ENCODE measurements at regions not wholly inside any gene's neighbourhood (a gene's known extent, or its start where the extent isn't known, plus 50 kb on each side); places are given as distances from the start of the nearest gene placed in this dataset.
"Not testable (repeated sequence)": the region's sequence is repeated elsewhere in the genome, so short reads cannot be mapped to it uniquely, and the experiment has no call there.

DNA sequence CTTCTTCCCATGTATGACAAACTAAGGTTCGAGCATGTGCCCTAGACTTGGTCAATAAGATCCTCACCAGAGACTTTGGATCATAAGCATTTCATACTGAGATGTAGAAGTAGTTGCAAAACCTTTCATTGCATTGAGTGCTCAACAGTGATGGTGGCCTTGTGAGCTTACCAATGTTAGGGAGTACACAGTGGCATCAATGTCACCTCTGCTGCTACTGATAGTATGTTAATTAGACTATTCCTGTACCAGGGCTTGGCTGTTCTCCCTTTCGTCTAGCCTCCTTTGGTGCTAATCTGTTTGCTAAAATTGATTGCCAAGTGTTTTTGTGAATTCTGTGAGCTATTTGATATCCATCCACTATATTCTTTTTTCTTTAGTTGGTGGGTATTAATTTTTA, 264.5 kb upstream of the SEMA3C start:
- DNase-seq (ENCODE audit: low spot score), result no peak
- intact Hi-C loops (cut with DNase I), result no loop called here

DNA sequence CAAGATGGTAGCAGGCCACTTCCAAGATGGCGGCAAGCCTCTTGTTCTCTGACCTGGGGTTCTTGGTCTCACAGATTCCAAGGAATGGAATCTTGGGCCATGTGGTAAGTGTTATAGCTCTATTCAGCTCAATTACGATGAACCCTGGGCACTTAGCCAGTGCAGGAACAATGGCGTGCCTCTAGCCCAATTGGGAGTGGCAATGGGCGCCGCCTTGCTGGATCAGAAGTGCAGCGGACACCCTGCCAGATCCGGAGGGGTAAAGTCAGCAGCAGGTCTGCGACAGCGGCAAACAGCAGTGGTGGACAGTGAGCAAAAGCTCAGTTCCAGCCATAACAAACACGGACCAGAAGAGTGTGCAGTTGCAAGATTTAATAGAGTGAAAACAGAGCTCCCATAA, 263.2 kb upstream of the SEMA3C start:
- intact Hi-C loops (cut with DNase I); DNase-seq (ENCODE audit: low spot score): not testable (repeated sequence)

DNA sequence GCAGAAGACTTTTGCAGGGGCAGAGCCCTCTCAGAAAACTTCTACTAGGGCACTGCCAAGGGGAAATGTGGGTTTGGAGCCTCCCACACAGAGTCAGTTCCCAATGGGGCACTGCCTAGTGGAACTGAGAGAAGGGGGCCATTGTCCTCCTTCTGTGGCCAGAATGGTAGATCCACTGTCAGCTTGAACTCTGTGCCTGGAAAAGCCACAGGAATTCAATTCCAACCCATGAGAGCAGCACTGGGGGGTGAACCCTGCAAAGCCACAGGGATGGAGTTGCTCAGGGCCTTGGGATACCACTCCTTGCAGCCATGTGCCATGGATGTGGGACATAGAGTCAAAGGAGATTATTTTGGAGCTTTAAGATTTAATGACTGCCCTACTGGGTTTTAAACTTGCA, 262.2 kb upstream of the SEMA3C start:
- intact Hi-C loops (cut with DNase I), result no loop called here
- DNase-seq (ENCODE audit: low spot score), result no peak

DNA sequence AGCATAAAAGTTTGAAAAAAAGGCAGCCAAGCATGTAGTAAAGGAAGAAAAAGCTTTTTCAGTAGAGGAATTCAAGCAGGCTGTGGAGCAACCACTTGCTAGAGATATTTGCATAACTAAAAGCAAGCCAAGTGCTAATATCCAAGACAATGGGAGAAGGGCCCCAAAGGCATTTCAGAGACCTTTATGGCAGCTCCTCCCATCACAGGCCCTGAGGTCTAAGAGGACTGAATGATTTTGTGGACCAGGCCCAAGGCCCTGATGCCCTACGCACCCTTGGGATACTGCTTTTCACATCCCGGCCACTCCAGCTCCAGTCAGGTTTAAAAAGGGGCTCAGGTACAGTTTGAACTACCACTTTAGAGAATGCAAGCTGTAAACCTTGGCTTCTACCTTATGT, 261.7 kb upstream of the SEMA3C start:
- intact Hi-C loops (cut with DNase I), result no loop called here

DNA sequence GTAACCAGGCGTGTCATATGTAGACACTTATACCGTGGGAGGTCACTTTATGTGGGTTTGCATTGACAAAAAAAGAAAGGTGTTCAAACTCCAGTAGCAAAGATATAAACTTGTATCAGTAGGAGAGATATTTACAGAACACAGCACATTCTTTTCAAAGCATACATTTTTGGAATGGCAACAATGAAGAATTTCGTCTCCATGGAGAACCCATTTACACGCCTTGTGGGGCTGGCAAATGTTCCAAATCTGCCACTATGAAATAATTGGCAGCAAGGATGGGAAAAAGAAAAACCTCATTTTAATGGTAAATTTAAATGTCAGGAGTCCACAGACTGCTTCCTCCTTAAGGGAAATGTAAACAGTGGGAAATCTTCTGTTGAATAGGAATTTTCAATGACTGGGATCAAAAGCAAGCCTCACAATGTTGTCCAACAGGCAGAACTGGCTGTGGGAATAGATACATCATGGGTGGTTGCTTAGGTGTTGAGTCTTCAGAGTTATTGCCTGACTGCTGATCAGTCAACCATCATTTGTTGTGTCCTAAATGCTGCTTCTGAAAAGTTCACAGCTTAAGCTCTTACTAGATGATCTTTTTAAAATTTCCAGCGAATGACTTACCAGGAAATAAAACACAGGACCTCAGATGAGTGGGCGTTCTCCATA, 256.6 kb upstream of the SEMA3C start:
- no peak for DNase-seq (ENCODE audit: low spot score)
- intact Hi-C loops (cut with DNase I), result no loop called here

More for the DNA sequence above, 261.7 kb upstream of the SEMA3C start:
- DNase-seq (ENCODE audit: low spot score), result no peak

DNA sequence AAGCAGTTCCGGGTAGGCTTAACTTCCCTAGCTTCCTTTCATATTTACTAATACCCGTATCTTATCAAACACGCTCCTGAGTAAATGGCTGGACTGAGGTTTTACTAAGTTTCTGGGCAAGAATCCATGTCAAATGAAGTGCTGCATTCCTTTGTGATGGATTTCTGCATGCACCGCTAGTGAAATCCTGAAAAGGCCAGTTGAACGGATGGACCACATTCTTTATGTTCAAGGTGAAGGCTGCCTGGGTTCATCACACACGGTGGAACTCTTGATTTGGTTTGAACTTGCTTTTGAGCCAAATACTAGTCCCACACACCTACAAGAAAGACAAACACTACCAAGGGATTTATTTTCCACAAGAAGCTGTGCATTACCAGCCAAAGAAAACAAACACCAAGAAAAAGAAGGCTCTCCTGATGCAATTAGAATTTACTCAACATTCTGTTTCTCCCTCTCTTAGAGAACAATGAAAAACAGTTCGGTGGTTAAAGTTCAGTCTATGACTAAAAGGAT, 255.0 kb upstream of the SEMA3C start:
- intact Hi-C loops (cut with DNase I), result no loop called here
- no peak for DNase-seq (ENCODE audit: low spot score)

DNA sequence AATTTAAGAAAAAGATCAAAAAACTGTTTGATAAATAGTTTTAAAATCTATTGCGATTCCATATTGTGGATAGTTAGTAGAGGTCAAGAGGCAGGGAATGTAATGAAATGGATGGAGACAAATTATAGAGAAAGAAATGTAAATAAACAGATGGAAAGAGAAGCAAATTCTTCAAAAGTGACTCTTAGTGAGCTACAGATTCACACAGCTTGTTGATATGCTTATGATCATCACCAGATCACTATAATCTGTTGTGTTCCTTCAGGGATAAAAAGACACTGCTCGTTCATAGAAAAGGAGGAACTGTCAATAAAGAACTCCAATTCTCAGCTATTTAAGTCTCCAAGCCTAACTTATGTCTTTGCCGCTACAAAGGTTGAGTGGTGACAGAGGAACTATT, 251.4 kb upstream of the SEMA3C start:
- intact Hi-C loops (cut with DNase I), result no loop called here

DNA sequence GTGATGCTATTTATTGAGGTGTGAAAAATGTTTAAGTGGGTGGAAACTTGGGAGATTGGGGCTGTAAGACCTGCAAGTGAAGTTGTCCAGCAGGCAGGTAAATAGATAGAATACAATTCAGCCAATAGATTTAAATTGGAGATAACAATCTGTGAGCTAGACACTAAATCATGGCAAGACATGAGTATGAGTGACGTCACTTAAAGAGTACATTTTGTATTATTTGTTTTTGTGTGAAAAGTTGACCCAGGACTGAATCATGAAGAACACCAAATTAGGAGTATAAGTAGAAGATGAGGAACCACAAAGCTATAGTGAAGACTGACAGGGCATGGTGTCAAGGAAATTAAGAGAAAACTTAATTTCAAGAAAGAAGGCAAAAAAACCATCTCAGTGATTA, 249.1 kb upstream of the SEMA3C start:
- no peak for DNase-seq (ENCODE audit: low spot score)
- intact Hi-C loops (cut with DNase I), result no loop called here

More for the DNA sequence above, 251.4 kb upstream of the SEMA3C start:
- no peak for DNase-seq (ENCODE audit: low spot score)

DNA sequence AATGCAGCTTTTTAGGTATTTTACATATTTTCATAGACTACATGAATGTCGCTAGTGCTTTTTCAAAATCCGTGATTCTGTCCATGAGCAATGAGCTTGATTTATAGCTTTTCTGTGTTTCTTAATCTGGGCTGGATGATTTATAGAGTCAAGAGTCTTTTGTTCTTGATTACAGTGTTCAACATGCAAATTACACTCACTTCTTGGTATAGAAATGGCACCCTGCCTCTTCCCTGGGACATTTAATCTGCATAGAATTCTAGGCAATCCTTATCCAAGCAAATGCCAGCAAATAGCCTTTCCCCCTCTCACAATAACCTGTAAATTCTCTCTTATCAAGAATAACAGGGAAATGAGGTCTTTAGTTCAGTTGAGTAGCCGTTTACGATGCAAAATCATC, 246.2 kb upstream of the SEMA3C start:
- intact Hi-C loops (cut with DNase I), result no loop called here
- DNase-seq (ENCODE audit: low spot score), result no peak

DNA sequence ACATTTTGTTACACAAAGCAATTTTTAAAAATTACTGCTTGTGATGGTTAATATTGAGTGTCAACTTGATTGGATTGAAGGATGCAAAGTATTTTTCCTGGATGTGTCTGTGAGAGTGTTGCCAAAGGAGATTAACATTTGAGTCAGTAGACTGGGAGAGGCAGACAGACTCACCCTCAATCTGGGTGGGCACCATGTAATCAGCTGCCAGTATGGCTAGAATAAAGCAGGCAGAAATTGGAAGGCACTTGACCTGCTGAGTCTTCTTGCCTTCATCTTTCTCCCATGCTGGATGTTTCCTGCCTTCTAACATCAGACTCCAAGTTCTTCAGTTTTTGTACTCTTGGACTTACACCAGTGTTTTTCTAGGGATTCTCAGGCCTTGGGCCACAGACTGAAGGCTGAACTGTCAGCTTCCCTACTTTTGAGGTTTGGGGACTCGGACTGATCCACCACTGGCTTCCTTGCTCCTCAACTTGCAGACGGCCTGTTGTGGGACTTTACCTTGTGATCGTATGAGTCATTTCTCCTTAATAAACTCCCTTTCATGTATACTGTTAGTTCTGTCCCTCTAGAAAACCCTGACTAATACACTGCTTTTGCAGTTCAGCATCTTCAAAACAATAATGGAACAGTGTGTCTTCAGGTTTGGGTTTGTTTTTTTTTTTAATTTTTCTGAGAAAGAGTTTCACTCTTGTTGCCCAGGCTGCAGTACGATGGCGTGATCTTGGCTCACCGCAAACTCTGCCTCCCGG, 244.1 kb upstream of the SEMA3C start:
- no peak for DNase-seq (ENCODE audit: low spot score)
- intact Hi-C loops (cut with DNase I), result no loop called here

DNA sequence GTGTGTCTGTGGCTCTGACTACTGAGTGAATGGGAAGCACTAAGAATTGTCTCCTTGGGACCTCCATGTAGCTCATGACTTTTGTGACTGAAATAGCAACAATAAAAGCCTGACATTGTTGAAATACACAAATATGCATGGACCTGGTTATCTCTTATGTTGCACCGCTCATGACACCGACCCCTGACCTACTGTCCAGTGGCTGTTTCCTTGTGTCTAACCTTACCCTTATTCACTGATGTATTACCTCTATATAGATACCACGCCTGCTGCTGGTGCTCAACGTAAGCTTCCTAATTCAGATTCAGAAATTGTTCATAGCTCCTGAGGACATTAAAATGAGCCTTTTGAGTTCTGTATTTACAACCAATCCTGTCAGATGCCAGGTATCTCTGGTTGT, 243.4 kb upstream of the SEMA3C start:
- intact Hi-C loops (cut with DNase I), result no loop called here
- DNase-seq (ENCODE audit: low spot score), result no peak

DNA sequence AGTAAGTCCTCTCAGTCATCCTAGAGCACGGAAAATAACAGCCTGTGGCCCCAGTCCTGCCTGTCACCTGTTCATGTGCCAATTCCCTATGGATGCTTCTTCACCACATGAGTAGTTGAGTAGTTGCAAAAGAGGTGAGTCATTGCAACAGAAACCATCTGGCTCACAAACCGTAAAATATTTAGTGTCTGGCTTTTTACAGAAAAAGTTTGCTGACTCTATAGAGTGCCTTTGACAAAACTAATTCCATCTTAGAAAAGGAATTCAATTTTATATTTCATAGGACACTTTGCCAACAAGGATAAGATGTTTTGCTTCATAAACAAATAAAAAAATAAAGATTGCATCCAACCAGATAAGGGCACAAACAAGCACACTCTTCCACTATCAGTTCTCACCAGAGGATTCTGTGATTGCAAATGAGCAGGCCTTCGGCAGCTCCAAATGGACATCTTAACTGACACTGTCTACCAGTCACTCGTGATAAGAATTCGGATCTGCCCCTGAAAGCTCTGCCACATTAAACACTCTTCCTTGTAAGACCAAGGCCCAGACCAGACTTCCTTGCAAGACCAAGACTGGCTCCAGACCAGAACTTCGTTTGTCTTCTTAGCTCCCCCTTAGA, 242.7 kb upstream of the SEMA3C start:
- intact Hi-C loops (cut with DNase I), result no loop called here
- no peak for DNase-seq (ENCODE audit: low spot score)

DNA sequence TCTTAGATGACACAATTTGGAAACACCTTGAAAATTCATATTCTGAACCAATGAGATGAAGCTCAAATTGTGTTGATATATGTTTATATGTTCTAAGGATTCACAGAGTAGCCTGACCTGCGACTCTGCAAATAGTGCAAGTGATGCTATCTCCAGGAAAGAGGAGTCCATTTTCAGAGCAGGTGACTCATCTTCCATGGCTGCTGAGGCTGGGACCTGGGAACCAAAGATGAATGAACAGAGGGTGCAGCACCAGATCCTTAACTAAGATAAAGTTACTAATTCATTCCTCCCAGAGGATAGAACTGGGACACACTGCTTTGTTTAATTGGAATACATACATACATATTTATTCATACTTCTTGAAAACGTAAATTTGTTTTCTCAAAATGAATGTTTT, 240.6 kb upstream of the SEMA3C start:
- intact Hi-C loops (cut with DNase I), result no loop called here
- DNase-seq (ENCODE audit: low spot score), result no peak

DNA sequence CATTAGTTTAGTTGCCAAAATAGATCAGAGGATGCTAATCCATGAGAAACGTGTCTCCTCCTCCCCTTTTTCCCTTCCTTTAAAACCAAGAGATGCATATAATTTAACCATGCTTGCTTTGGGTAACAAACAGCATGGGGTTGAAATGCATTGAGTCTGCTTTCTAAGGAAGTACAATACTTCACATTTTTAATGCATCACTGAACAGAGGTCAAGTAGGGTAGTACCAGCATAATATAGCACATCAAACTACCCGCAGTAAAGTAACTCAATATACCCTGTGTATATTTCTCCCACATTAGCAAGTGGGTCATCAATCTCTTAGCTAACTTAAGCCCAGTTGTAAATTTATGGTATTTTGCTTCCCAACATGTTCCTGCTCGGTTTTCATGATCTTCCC, 239.3 kb upstream of the SEMA3C start:
- intact Hi-C loops (cut with DNase I), result no loop called here
- DNase-seq (ENCODE audit: low spot score), result no peak

DNA sequence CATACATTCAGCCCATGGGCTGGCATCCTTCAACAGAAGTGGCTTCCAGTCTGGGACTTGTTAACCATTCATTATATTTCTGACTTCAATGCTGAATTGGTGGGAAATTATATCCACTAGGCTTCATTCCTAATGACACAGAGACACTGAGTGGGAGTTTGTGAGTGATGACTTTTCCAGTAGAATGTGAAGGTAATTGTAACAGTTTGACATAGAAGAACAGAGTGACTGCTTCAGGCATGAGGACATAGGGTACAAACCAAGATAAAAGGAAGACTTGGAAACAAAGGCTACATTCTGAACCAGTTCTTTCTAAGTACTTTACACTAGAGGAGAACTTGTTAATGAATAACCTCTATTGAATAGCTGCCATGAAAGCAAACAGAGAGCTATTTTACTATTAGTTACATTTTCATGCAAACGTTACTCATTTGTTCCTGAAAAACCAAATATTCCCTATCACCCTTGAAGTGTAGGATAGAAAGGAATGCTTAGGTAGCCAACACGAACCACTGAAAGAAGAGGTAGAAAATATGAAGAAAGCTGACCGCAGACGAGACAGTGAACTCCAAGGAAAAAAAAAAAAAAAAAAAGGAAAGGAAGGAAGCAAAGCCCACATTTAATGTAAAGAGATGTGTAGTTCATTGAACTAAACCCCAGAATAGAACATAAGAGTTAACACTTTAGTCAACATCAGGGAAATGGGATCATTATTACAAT, 237.0 kb upstream of the SEMA3C start:
- DNase-seq (ENCODE audit: low spot score), result no peak
- intact Hi-C loops (cut with DNase I), result no loop called here

DNA sequence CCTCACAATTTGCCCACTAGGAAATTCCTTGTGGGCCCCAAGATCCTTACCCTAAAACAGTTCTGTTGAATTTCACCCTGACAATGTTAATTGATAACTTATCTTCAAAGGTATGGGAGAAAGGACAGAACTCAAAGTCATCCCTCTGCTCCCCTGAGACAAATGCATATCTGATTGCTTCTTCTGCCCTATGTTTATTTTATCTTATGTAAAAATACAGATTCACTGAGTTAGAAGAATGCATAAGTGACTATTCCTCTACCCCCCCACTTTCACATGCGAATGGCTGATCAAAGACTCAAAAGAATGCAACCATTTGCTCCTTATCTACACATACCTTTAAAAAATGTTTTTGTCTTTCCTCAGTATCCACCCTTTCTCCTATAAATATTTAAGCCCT, 235.7 kb upstream of the SEMA3C start:
- no peak for DNase-seq (ENCODE audit: low spot score)
- intact Hi-C loops (cut with DNase I), result no loop called here

DNA sequence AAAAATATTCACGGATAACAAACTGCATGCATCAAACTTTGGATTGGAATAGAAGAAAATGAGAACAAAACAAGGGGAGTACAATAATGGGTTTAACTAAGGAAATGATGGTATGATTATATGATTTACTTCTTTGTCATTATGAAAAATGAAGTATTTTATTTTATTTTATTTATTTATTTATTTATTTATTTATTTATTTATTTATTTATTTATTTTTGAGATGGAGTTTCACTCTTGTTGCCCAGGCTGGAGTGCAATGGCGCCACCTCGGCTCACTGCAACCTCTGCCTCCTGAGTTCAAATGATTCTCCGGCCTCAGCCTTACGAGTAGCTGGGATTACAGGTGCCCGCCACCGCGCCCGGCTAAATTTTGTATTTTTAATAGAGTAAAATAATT, 234.1 kb upstream of the SEMA3C start:
- DNase-seq (ENCODE audit: low spot score); intact Hi-C loops (cut with DNase I): not testable (repeated sequence)

DNA sequence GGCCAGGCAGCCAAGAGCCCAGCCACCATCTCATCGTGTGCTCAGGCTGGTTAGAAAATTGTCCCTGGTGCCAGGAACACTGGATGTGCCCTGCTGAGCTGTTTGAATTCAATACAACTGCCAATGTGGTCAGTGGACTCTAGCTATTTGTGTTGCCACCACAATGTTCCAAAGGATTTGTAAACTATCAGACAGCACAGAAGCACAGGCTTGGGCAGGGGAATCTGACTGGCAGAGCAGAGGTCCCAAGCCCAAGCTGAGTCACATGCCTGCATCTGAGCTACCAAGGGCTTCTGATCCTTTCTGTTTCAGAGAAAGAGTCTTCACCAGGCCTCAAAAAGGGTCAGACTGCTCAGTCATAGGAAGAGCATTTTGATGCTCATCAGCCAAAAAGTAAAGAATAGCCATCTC, 232.1 kb upstream of the SEMA3C start:
- DNase-seq (ENCODE audit: low spot score), result no peak
- intact Hi-C loops (cut with DNase I), result no loop called here

DNA sequence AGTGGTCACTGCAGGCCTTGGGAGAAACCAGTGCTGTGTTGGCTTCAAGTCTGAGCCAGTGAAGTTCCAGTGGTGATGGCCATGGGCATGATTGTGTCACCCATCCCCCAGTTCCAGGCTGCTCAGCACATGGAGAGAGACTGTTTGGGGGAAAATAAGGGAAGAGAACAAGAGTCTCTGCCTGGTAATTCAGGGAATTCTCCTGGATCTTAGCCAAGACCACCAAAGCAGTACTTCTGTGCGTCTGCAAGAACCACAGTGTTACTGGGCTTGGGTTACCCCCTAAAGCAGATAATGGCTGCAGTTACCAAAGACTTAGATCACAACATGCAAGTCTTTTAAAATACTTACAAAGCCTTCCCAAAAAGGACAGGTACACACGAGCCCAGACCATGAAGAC, 225.0 kb upstream of the SEMA3C start:
- intact Hi-C loops (cut with DNase I), result no loop called here

More for the DNA sequence above, 225.0 kb upstream of the SEMA3C start:
- no peak for DNase-seq (ENCODE audit: low spot score)
